H9 (cell line): ENCODE measurements at regions not wholly inside any gene's neighbourhood (a gene's known extent, or its start where the extent isn't known, plus 50 kb on each side); places are given as distances from the start of the nearest gene placed in this dataset.

Experiments
- DNase-seq: peaks from one replicate; pipeline ENCODE4 v3.0.0-alpha.2; 2017
- H2AFZ ChIP-seq: one replicate; pipeline ENCODE4 v1.6.1; 2013; ENCODE audit warnings: mild to moderate bottlenecking, low read length, control low read depth, moderate library complexity
- H2AK5ac ChIP-seq: 2 replicates; pipeline ENCODE4 v1.6.1; 2013; ENCODE audit warnings: low read length, control low read depth, mixed read lengths; ENCODE audit not compliant: insufficient read length
- H2BK120ac ChIP-seq: one replicate; pipeline ENCODE4 v1.6.1; 2013; ENCODE audit warnings: low read depth, mild to moderate bottlenecking, low read length, control low read depth, inconsistent platforms; ENCODE audit not compliant: poor library complexity, severe bottlenecking
- H2BK12ac ChIP-seq: 2 replicates; pipeline ENCODE4 v1.6.1; 2013; ENCODE audit warnings: low read length, control low read depth, mixed read lengths, low read depth; ENCODE audit not compliant: insufficient read length
- H2BK15ac ChIP-seq: 2 replicates; pipeline ENCODE4 v1.6.1; 2013; ENCODE audit warnings: low read depth, low read length, control low read depth
- H2BK20ac ChIP-seq: one replicate; pipeline ENCODE4 v1.6.1; 2013; ENCODE audit warnings: low read depth, mild to moderate bottlenecking, low read length, control low read depth, inconsistent platforms; ENCODE audit not compliant: poor library complexity, severe bottlenecking
- H2BK5ac ChIP-seq: 2 replicates; pipeline ENCODE4 v1.6.1; 2013; ENCODE audit warnings: low read length, control low read depth, mixed read lengths; ENCODE audit not compliant: insufficient read length
- H3K14ac ChIP-seq: 2 replicates; pipeline ENCODE4 v1.6.1; 2013; ENCODE audit warnings: low read length, control low read depth; ENCODE audit not compliant: insufficient read depth
- H3K18ac ChIP-seq: 2 replicates; pipeline ENCODE4 v1.6.1; 2013; ENCODE audit warnings: low read depth, mild to moderate bottlenecking, mixed read lengths, low read length, control low read depth; ENCODE audit not compliant: insufficient read length
- H3K23ac ChIP-seq: 2 replicates; pipeline ENCODE4 v1.6.1; 2013; ENCODE audit warnings: low read length, control low read depth, mixed read lengths, low read depth; ENCODE audit not compliant: insufficient read length
- H3K23me2 ChIP-seq: 2 replicates; pipeline ENCODE4 v1.6.1; 2013; ENCODE audit warnings: low read depth, mild to moderate bottlenecking, mixed read lengths, low read length, control low read depth; ENCODE audit not compliant: insufficient read length, poor library complexity, severe bottlenecking
- H3K27ac ChIP-seq: 2 replicates; pipeline ENCODE4 v1.5.1; 2013; ENCODE audit warnings: low read length, control low read depth, mixed read lengths, low read depth; ENCODE audit not compliant: insufficient read length
- H3K27me3 ChIP-seq: 2 replicates; pipeline ENCODE4 v1.6.1; 2013; ENCODE audit warnings: low read length, control low read depth, inconsistent platforms; ENCODE audit not compliant: insufficient read depth
- H3K4ac ChIP-seq: 2 replicates; pipeline ENCODE4 v1.6.1; 2013; ENCODE audit warnings: low read depth, mild to moderate bottlenecking, control low read depth, inconsistent platforms, low read length, moderate library complexity
- H3K4me1 ChIP-seq: 2 replicates; pipeline ENCODE4 v1.6.1; 2013; ENCODE audit warnings: low read length, control low read depth, inconsistent platforms; ENCODE audit not compliant: insufficient read depth
- H3K4me2 ChIP-seq: 2 replicates; pipeline ENCODE4 v1.6.1; 2013; ENCODE audit warnings: low read length, control low read depth, mixed read lengths; ENCODE audit not compliant: insufficient read length, insufficient read depth
- H3K56ac ChIP-seq: 2 replicates; pipeline ENCODE4 v1.6.1; 2013; ENCODE audit warnings: low read depth, mild to moderate bottlenecking, mixed read lengths, low read length, control low read depth; ENCODE audit not compliant: insufficient read length
- H3K79me1 ChIP-seq: 2 replicates; pipeline ENCODE4 v1.6.1; 2013; ENCODE audit warnings: low read depth, mild to moderate bottlenecking, moderate library complexity, low read length, control low read depth, inconsistent platforms; ENCODE audit not compliant: insufficient read depth, poor library complexity, severe bottlenecking
- H3K79me2 ChIP-seq: 2 replicates; pipeline ENCODE4 v1.6.1; 2013; ENCODE audit warnings: low read length, control low read depth, inconsistent platforms; ENCODE audit not compliant: insufficient read depth
- H3K9ac ChIP-seq: 2 replicates; pipeline ENCODE4 v1.6.1; 2013; ENCODE audit warnings: low read length, control low read depth, mixed read lengths; ENCODE audit not compliant: insufficient read length; ENCODE audit errors: extremely low read depth
- H3K9me3 ChIP-seq: one replicate; pipeline ENCODE4 v1.6.1; 2013; ENCODE audit warnings: low read depth, low read length, inconsistent platforms; ENCODE audit not compliant: control insufficient read depth
- H3T11ph ChIP-seq: one replicate; pipeline ENCODE4 v1.6.1; 2013; ENCODE audit warnings: mild to moderate bottlenecking, low read length, control low read depth, inconsistent platforms
- H4K20me1 ChIP-seq: one replicate; pipeline ENCODE4 v1.6.1; 2013; ENCODE audit not compliant: control insufficient read depth, insufficient read length, insufficient read depth
- H4K5ac ChIP-seq: 2 replicates; pipeline ENCODE4 v1.6.1; 2013; ENCODE audit warnings: low read depth, mild to moderate bottlenecking, mixed read lengths, low read length, control low read depth; ENCODE audit not compliant: insufficient read length
- H4K8ac ChIP-seq: replicated peaks from 2 replicates; pipeline ENCODE4 v1.6.1; 2013; ENCODE audit warnings: low read length, control low read depth, mixed read lengths, low read depth; ENCODE audit not compliant: insufficient read length
- H4K91ac ChIP-seq: 2 replicates; pipeline ENCODE4 v1.6.1; 2013; ENCODE audit warnings: low read depth, mild to moderate bottlenecking, moderate library complexity, mixed read lengths, low read length, control low read depth; ENCODE audit not compliant: insufficient read length
- H3K27ac Mint-ChIP-seq, 3 experiments: 2 replicates in 2 of 3; 3 replicates in 1 of 3; pipeline ENCODE4 v1.8.0; 2020 to 2021; ENCODE audit warnings: mixed read lengths in 3 of 3, mild to moderate bottlenecking in 1 of 3, moderate library complexity in 1 of 3
- H3K27me3 Mint-ChIP-seq: 2 replicates; pipeline ENCODE4 v1.8.0; 2021; ENCODE audit warnings: low read depth, mild to moderate bottlenecking, moderate library complexity, mixed read lengths
- H3K36me3 Mint-ChIP-seq, 3 experiments: 2 replicates in 2 of 3; 3 replicates in 1 of 3; pipeline ENCODE4 v1.8.0; 2020 to 2021; ENCODE audit warnings: low read depth in 3 of 3, mixed read lengths in 3 of 3; ENCODE audit not compliant: insufficient read depth in 1 of 3
- H3K4me1 Mint-ChIP-seq, 2 experiments: 2 replicates each; pipeline ENCODE4 v1.8.0; 2020; ENCODE audit warnings: mixed read lengths in 2 of 2
- H3K4me3 Mint-ChIP-seq, 2 experiments: 2 replicates in 1 of 2; 3 replicates in 1 of 2; pipeline ENCODE4 v1.8.0; 2020 to 2021; ENCODE audit warnings: mild to moderate bottlenecking in 2 of 2, mixed read lengths in 2 of 2, moderate library complexity in 1 of 2
- H3K9me3 Mint-ChIP-seq, 2 experiments: 2 replicates in 1 of 2; 3 replicates in 1 of 2; pipeline ENCODE4 v1.8.0; 2020; ENCODE audit warnings: mild to moderate bottlenecking in 2 of 2, mixed read lengths in 2 of 2, moderate library complexity in 1 of 2
- CTCF ChIP-seq: fragments of 200-600 bp; sonication (generic); conservative IDR thresholded peaks from 3 replicates; pipeline ENCODE4 v1.8.0; 2021; ENCODE audit warnings: antibody characterized with exemption, mild to moderate bottlenecking
- WGBS: extraction: QIAGEN DNeasy Blood & Tissue Kit; methylation state at CpG from one replicate; pipeline ENCODE4 v1.1.7; 2013; ENCODE audit warnings: missing lambda C conversion rate, low lambda C conversion rate, mixed read lengths; ENCODE audit not compliant: insufficient read length; ENCODE audit errors: extremely low coverage; 5-methylcytosine and 5-hydroxymethylcytosine counted together

- no peak overlapping the region for H3K4me3 Mint-ChIP-seq
- H2BK120ac ChIP-seq: no peak overlapping the region
- H3K4ac ChIP-seq: no peak overlapping the region
- no peak overlapping the region for H2AK5ac ChIP-seq
- H3K36me3 Mint-ChIP-seq: no peaks in the 10 kb centered on the region
- no peak for DNase-seq
- H4K5ac ChIP-seq: no peak overlapping the region
- H4K20me1 ChIP-seq: no peaks in the 10 kb centered on the region
- no peak overlapping the region for H3K56ac ChIP-seq
- H3K27me3 ChIP-seq: no peaks in the 10 kb centered on the region
- H3K9ac ChIP-seq: no peak overlapping the region
- WGBS: no CpG with 5 or more reads among the region's 2 CpGs
- H3K4me1 Mint-ChIP-seq: peaks cover 2% of the 10 kb centered on the region in 2 experiments; a peak in 3 of 4 replicates
- no peak overlapping the region for H3K23ac ChIP-seq
- no peaks in the 10 kb centered on the region for H3K23me2 ChIP-seq
- no peak overlapping the region for H3K4me2 ChIP-seq
- H3K9me3 Mint-ChIP-seq: no peaks in the 10 kb centered on the region
- no peak overlapping the region for H3K27ac Mint-ChIP-seq
- no peaks in the 10 kb centered on the region for H3K79me2 ChIP-seq
- no peak overlapping the region for H2AFZ ChIP-seq
- TF ChIP-seq CTCF: no peak
- H3K9me3 ChIP-seq: no peaks in the 10 kb centered on the region
- H3K79me1 ChIP-seq: no peaks in the 10 kb centered on the region
- H3K27me3 Mint-ChIP-seq: no peaks in the 10 kb centered on the region
- no peaks in the 10 kb centered on the region for H3K4me1 ChIP-seq
- H4K91ac ChIP-seq: no peak overlapping the region
- no peak overlapping the region for H2BK20ac ChIP-seq
- no peak overlapping the region for H4K8ac ChIP-seq
- no peak overlapping the region for H3K27ac ChIP-seq
- H3K18ac ChIP-seq: no peak overlapping the region
- H3T11ph ChIP-seq: no peak overlapping the region
- no peak overlapping the region for H2BK5ac ChIP-seq
- H2BK12ac ChIP-seq: no peak overlapping the region
- H2BK15ac ChIP-seq: no peak overlapping the region
- no peak overlapping the region for H3K14ac ChIP-seq
Measured at GRCh38 chr4:111636961-111637585, 508.2 kb upstream of the FAM241A start.
